ENCODE measurements at regions not wholly inside any gene's neighbourhood (a gene's known extent, or its start where the extent isn't known, plus 50 kb on each side); places are given as distances from the start of the nearest gene placed in this dataset.

GRCh38 chr4:14070289-14070880 is 442.9 kb upstream of the BOD1L1 start:
- Mint-ChIP-seq H3K4me1 (ENCODE audit: low read depth, unreplicated experiment) (no peaks in the 10 kb centered on the region), H3K36me3 (ENCODE audit: unreplicated experiment) (no peaks in the 10 kb centered on the region), H3K27me3 (ENCODE audit: unreplicated experiment) (no peaks in the 10 kb centered on the region), H3K9me3 (ENCODE audit: unreplicated experiment) (no peaks in the 10 kb centered on the region), H3K4me3 (ENCODE audit: unreplicated experiment) (no peak overlapping the region), H3K27ac (ENCODE audit: unreplicated experiment) (no peak overlapping the region)
- TF ChIP-seq, protein P1, sequence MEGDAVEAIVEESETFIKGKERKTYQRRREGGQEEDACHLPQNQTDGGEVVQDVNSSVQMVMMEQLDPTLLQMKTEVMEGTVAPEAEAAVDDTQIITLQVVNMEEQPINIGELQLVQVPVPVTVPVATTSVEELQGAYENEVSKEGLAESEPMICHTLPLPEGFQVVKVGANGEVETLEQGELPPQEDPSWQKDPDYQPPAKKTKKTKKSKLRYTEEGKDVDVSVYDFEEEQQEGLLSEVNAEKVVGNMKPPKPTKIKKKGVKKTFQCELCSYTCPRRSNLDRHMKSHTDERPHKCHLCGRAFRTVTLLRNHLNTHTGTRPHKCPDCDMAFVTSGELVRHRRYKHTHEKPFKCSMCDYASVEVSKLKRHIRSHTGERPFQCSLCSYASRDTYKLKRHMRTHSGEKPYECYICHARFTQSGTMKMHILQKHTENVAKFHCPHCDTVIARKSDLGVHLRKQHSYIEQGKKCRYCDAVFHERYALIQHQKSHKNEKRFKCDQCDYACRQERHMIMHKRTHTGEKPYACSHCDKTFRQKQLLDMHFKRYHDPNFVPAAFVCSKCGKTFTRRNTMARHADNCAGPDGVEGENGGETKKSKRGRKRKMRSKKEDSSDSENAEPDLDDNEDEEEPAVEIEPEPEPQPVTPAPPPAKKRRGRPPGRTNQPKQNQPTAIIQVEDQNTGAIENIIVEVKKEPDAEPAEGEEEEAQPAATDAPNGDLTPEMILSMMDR (IDR thresholded peaks at IDR 0.05; ENCODE audit: partially characterized antibody, unreplicated experiment): no peak
- no peak for DNase-seq

DNA sequence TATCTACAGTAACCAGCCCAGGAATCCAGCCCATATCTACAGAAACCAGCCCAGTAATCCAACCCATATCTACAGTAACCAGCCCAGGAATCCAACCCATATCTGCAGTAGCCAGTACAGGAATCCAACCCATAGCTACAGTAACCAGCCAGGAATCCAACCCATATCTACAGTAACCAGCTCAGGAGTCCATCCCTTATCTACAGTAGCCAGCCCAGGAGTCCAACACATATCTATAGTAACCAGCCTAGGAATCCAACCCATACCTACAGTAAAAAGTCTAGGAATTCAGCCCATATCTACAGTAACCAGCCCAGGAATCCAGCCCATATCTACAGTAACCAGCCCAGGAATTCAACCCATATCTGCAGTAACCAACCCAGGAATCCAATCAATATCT is 445.0 kb upstream of the BOD1L1 start:
- H3K4me1 Mint-ChIP-seq (ENCODE audit: low read depth, unreplicated experiment): no peaks in the 10 kb centered on the region
- no peaks in the 10 kb centered on the region for H3K27me3 Mint-ChIP-seq (ENCODE audit: unreplicated experiment)
- no peaks in the 10 kb centered on the region for H3K36me3 Mint-ChIP-seq (ENCODE audit: unreplicated experiment)
- TF ChIP-seq, protein P1 (IDR thresholded peaks at IDR 0.05; ENCODE audit: partially characterized antibody, unreplicated experiment): no peak
- H3K27ac Mint-ChIP-seq (ENCODE audit: unreplicated experiment): no peak overlapping the region
- no peak for DNase-seq
- H3K9me3 Mint-ChIP-seq (ENCODE audit: unreplicated experiment): no peaks in the 10 kb centered on the region
- H3K4me3 Mint-ChIP-seq (ENCODE audit: unreplicated experiment): no peak overlapping the region

DNA sequence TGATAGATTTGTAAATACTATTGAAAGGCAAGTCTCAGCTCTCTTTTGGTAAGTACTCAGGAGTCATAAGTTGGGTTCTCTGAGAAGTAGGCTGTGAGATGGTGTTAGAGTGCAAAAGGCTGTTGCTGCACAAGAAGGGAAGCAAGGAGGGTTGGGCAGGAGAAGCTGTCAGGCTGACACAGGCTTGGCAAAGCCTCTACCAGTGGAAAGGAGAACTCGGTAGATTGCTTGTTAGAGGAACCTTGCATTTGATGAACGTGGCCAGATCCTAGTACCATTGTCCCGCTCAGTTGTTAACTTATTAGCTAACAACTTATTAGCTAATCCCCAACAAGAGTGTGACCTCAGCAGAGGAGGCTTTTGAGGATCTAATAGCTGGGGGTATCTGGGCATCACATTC is 449.3 kb upstream of the BOD1L1 start:
- no peak for DNase-seq
- no peaks in the 10 kb centered on the region for H3K36me3 Mint-ChIP-seq (ENCODE audit: unreplicated experiment)
- no peaks in the 10 kb centered on the region for H3K27me3 Mint-ChIP-seq (ENCODE audit: unreplicated experiment)
- no peak overlapping the region for H3K27ac Mint-ChIP-seq (ENCODE audit: unreplicated experiment)
- TF ChIP-seq, protein P1 (IDR thresholded peaks at IDR 0.05; ENCODE audit: partially characterized antibody, unreplicated experiment): no peak
- no peaks in the 10 kb centered on the region for H3K9me3 Mint-ChIP-seq (ENCODE audit: unreplicated experiment)
- no peak overlapping the region for H3K4me3 Mint-ChIP-seq (ENCODE audit: unreplicated experiment)
- H3K4me1 Mint-ChIP-seq (ENCODE audit: low read depth, unreplicated experiment): no peaks in the 10 kb centered on the region

- H3K27ac Mint-ChIP-seq (ENCODE audit: unreplicated experiment): no peak overlapping the region
- no peak for DNase-seq
- no peak overlapping the region for H3K4me3 Mint-ChIP-seq (ENCODE audit: unreplicated experiment)
- H3K9me3 Mint-ChIP-seq (ENCODE audit: unreplicated experiment): no peaks in the 10 kb centered on the region
- TF ChIP-seq, protein P1 (IDR thresholded peaks at IDR 0.05; ENCODE audit: partially characterized antibody, unreplicated experiment): no peak
- no peaks in the 10 kb centered on the region for H3K4me1 Mint-ChIP-seq (ENCODE audit: low read depth, unreplicated experiment)
- H3K36me3 Mint-ChIP-seq (ENCODE audit: unreplicated experiment): no peaks in the 10 kb centered on the region
- no peaks in the 10 kb centered on the region for H3K27me3 Mint-ChIP-seq (ENCODE audit: unreplicated experiment)
These were observed 450.8 kb upstream of the BOD1L1 start for GRCh38 chr4:14078326-14078725.

DNA sequence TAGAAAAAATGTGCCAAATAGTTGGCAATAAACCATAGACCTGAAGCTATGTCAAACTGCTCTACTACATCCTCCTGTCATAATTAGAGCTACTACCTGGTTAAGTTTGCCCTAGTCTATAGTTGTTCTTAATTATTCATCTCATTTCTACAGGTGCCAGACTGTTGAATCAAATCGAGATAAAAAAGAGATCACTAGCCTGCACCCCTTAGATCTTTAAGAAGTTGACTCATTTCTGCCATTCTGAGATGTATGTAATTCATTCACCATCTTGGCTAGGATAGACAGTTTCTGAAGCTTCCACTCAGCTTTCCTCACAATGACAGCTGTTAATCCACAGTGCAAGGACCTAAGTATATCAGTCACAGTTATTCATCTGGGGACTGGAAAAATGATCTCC is 452.1 kb upstream of the BOD1L1 start:
- TF ChIP-seq, protein P1 (IDR thresholded peaks at IDR 0.05; ENCODE audit: partially characterized antibody, unreplicated experiment): no peak
- DNase-seq: no peak
- Mint-ChIP-seq H3K4me3 (ENCODE audit: unreplicated experiment) (no peak overlapping the region), H3K27ac (ENCODE audit: unreplicated experiment) (no peak overlapping the region), H3K27me3 (ENCODE audit: unreplicated experiment) (no peaks in the 10 kb centered on the region), H3K4me1 (ENCODE audit: low read depth, unreplicated experiment) (no peaks in the 10 kb centered on the region), H3K36me3 (ENCODE audit: unreplicated experiment) (no peaks in the 10 kb centered on the region), H3K9me3 (ENCODE audit: unreplicated experiment) (no peaks in the 10 kb centered on the region)

All from glutamatergic neuron (in vitro differentiated cells).